ENCODE measurements at regions not wholly inside any gene's neighbourhood (a gene's known extent, or its start where the extent isn't known, plus 50 kb on each side); places are given as distances from the start of the nearest gene placed in this dataset.

- Histone ChIP-seq H3K9me3 (ENCODE audit: control insufficient read depth, insufficient read depth, low read length) (no peaks in the 10 kb centered on the region), H3K4me2 (ENCODE audit: low read length) (no peak overlapping the region), H3K27ac (ENCODE audit: low read depth, low read length) (no peak overlapping the region), H3K9me2 (replicated peaks; ENCODE audit: control insufficient read depth, low read length) (no peaks in the 10 kb centered on the region), H3K27me3 (ENCODE audit: control insufficient read depth, low read length) (no peaks in the 10 kb centered on the region), H3K36me3 (ENCODE audit: control insufficient read depth, low read length) (no peaks in the 10 kb centered on the region), H3K4me3 (ENCODE audit: low read length) (no peak overlapping the region), H3K79me2 (ENCODE audit: control insufficient read depth, low read length) (no peaks in the 10 kb centered on the region), H3F3A (ENCODE audit: control insufficient read depth, insufficient read depth) (no peaks in the 10 kb centered on the region), H4K20me1 (ENCODE audit: control insufficient read depth, insufficient read depth, low read depth, low read length) (no peaks in the 10 kb centered on the region), H3K4me1 (ENCODE audit: control insufficient read depth, low read length) (peaks cover 5% of the 10 kb centered on the region)
- no peak for TF ChIP-seq EZH2phosphoT487 (IDR thresholded peaks at IDR 0.05; ENCODE audit: borderline replicate concordance, low read length)
- no peak for TF ChIP-seq CTCF (IDR thresholded peaks at IDR 0.05; ENCODE audit: low read depth, low read length, poor library complexity, severe bottlenecking)
These were observed 185.4 kb upstream of the SHH start for GRCh38 chr7:155997431-155998327.

GRCh38 chr7:155996718-155997280 is 184.5 kb upstream of the SHH start:
- Histone ChIP-seq H3K27me3 (ENCODE audit: control insufficient read depth, low read length) (no peaks in the 10 kb centered on the region), H3K9me3 (ENCODE audit: control insufficient read depth, insufficient read depth, low read length) (no peaks in the 10 kb centered on the region), H3K36me3 (ENCODE audit: control insufficient read depth, low read length) (no peaks in the 10 kb centered on the region), H3K4me3 (ENCODE audit: low read length) (no peak overlapping the region), H3K4me1 (ENCODE audit: control insufficient read depth, low read length) (peaks cover 5% of the 10 kb centered on the region), H3K9me2 (replicated peaks; ENCODE audit: control insufficient read depth, low read length) (no peaks in the 10 kb centered on the region), H4K20me1 (ENCODE audit: control insufficient read depth, insufficient read depth, low read depth, low read length) (no peaks in the 10 kb centered on the region), H3F3A (ENCODE audit: control insufficient read depth, insufficient read depth) (no peaks in the 10 kb centered on the region), H3K79me2 (ENCODE audit: control insufficient read depth, low read length) (no peaks in the 10 kb centered on the region), H3K27ac (ENCODE audit: low read depth, low read length) (no peak overlapping the region), H3K4me2 (ENCODE audit: low read length) (no peak overlapping the region)
- TF ChIP-seq EZH2phosphoT487 (IDR thresholded peaks at IDR 0.05; ENCODE audit: borderline replicate concordance, low read length) (no peak), CTCF (IDR thresholded peaks at IDR 0.05; ENCODE audit: low read depth, low read length, poor library complexity, severe bottlenecking) (no peak)

GRCh38 chr7:155995183-155995612 is 182.9 kb upstream of the SHH start:
- no peak overlapping the region for H3K4me2 ChIP-seq (ENCODE audit: low read length)
- H3K4me3 ChIP-seq (ENCODE audit: low read length): no peak overlapping the region
- H3K36me3 ChIP-seq (ENCODE audit: control insufficient read depth, low read length): no peaks in the 10 kb centered on the region
- no peak for TF ChIP-seq CTCF (IDR thresholded peaks at IDR 0.05; ENCODE audit: low read depth, low read length, poor library complexity, severe bottlenecking)
- no peak for TF ChIP-seq EZH2phosphoT487 (IDR thresholded peaks at IDR 0.05; ENCODE audit: borderline replicate concordance, low read length)
- no peaks in the 10 kb centered on the region for H3K79me2 ChIP-seq (ENCODE audit: control insufficient read depth, low read length)
- H4K20me1 ChIP-seq (ENCODE audit: control insufficient read depth, insufficient read depth, low read depth, low read length): no peaks in the 10 kb centered on the region
- peaks cover 5% of the 10 kb centered on the region for H3K4me1 ChIP-seq (ENCODE audit: control insufficient read depth, low read length)
- H3K27me3 ChIP-seq (ENCODE audit: control insufficient read depth, low read length): no peaks in the 10 kb centered on the region
- no peaks in the 10 kb centered on the region for H3K9me2 ChIP-seq (replicated peaks; ENCODE audit: control insufficient read depth, low read length)
- H3F3A ChIP-seq (ENCODE audit: control insufficient read depth, insufficient read depth): no peaks in the 10 kb centered on the region
- no peaks in the 10 kb centered on the region for H3K9me3 ChIP-seq (ENCODE audit: control insufficient read depth, insufficient read depth, low read length)
- no peak overlapping the region for H3K27ac ChIP-seq (ENCODE audit: low read depth, low read length)

Data from DOHH2 (cell line).